Parathyroid adenoma (tissue), 2 donors: ENCODE measurements at regions not wholly inside any gene's neighbourhood (a gene's known extent, or its start where the extent isn't known, plus 50 kb on each side); places are given as distances from the start of the nearest gene placed in this dataset.

Experiments used
- H2AFZ ChIP-seq: fragments of 300-600 bp; sonication (generic); one replicate; pipeline ENCODE4 v1.7.0; 2017; ENCODE audit warnings: antibody characterized with exemption, mild to moderate bottlenecking
- H3K27ac ChIP-seq: fragments of 300-600 bp; sonication (generic); one replicate; pipeline ENCODE4 v1.7.0; 2017
- H3K27me3 ChIP-seq: fragments of 300-600 bp; sonication (generic); one replicate; pipeline ENCODE4 v1.7.0; 2017; ENCODE audit warnings: low read length; ENCODE audit not compliant: control insufficient read depth, insufficient read depth
- H3K36me3 ChIP-seq: fragments of 300-600 bp; sonication (generic); one replicate; pipeline ENCODE4 v1.7.0; 2017; ENCODE audit warnings: low read length; ENCODE audit not compliant: control insufficient read depth, insufficient read depth
- H3K4me1 ChIP-seq: fragments of 300-600 bp; sonication (generic); one replicate; pipeline ENCODE4 v1.7.0; 2017; ENCODE audit warnings: control low read depth
- H3K4me2 ChIP-seq: fragments of 300-600 bp; sonication (generic); one replicate; pipeline ENCODE4 v1.7.0; 2017; ENCODE audit warnings: low read length
- H3K4me3 ChIP-seq: fragments of 300-600 bp; sonication (generic); one replicate; pipeline ENCODE4 v1.7.0; 2017; ENCODE audit warnings: low read depth, low read length
- H3K79me2 ChIP-seq: fragments of 300-600 bp; sonication (generic); one replicate; pipeline ENCODE4 v1.7.0; 2017; ENCODE audit warnings: control low read depth
- H3K9ac ChIP-seq: fragments of 300-600 bp; sonication (generic); one replicate; pipeline ENCODE4 v1.7.0; 2017; ENCODE audit warnings: mild to moderate bottlenecking
- H3K9me3 ChIP-seq: fragments of 300-600 bp; sonication (generic); one replicate; pipeline ENCODE4 v1.7.0; 2017; ENCODE audit warnings: low read length; ENCODE audit not compliant: control insufficient read depth
- CTCF ChIP-seq: fragments of 300-600 bp; sonication (generic); IDR thresholded peaks from one replicate; pipeline ENCODE4 v1.7.0; 2017; ENCODE audit warnings: antibody characterized with exemption, mild to moderate bottlenecking
- donor health status: primary hyperparathyroidism.

- Histone ChIP-seq H3K27me3 (no peaks in the 10 kb centered on the region), H3K79me2 (no peaks in the 10 kb centered on the region), H3K27ac (no peak overlapping the region), H3K4me1 (no peaks in the 10 kb centered on the region), H2AFZ (no peak overlapping the region), H3K9ac (no peak overlapping the region), H3K9me3 (no peaks in the 10 kb centered on the region), H3K36me3 (no peaks in the 10 kb centered on the region), H3K4me3 (no peak overlapping the region), H3K4me2 (no peak overlapping the region)
- TF ChIP-seq CTCF = no peak
Observed at GRCh38 chr6:28711788-28712341, 186.2 kb downstream of the GPX5 start.

- Histone ChIP-seq H3K9me3 (no peaks in the 10 kb centered on the region), H3K9ac (no peak overlapping the region), H3K36me3 (no peaks in the 10 kb centered on the region), H3K4me3 (no peak overlapping the region), H3K79me2 (no peaks in the 10 kb centered on the region), H3K4me1 (no peaks in the 10 kb centered on the region), H3K27me3 (no peaks in the 10 kb centered on the region), H3K4me2 (no peak overlapping the region), H3K27ac (no peak overlapping the region), H2AFZ (no peak overlapping the region)
- TF ChIP-seq CTCF = no peak
Observed at GRCh38 chr6:28712982-28713381, 187.3 kb downstream of the GPX5 start.

- H3K27me3 ChIP-seq = no peaks in the 10 kb centered on the region
Observed at GRCh38 chr6:28719275-28719940, 193.7 kb downstream of the GPX5 start.

GRCh38 chr6:28720357-28721231 is 194.9 kb downstream of the GPX5 start:
- H3K4me1 ChIP-seq = no peaks in the 10 kb centered on the region
- no peaks in the 10 kb centered on the region for H3K9me3 ChIP-seq
- H3K27me3 ChIP-seq = no peaks in the 10 kb centered on the region
- H2AFZ ChIP-seq = no peak overlapping the region
- no peak overlapping the region for H3K4me3 ChIP-seq
- no peak overlapping the region for H3K4me2 ChIP-seq
- no peak for TF ChIP-seq CTCF
- H3K27ac ChIP-seq = no peak overlapping the region
- H3K79me2 ChIP-seq = no peaks in the 10 kb centered on the region
- H3K9ac ChIP-seq = no peak overlapping the region
- no peaks in the 10 kb centered on the region for H3K36me3 ChIP-seq

More at GRCh38 chr6:28719275-28719940, 193.7 kb downstream of the GPX5 start:
- Histone ChIP-seq H3K9me3 (no peaks in the 10 kb centered on the region), H3K4me2 (no peak overlapping the region), H3K79me2 (no peaks in the 10 kb centered on the region), H3K9ac (no peak overlapping the region), H3K4me3 (no peak overlapping the region), H3K4me1 (no peaks in the 10 kb centered on the region), H3K36me3 (no peaks in the 10 kb centered on the region), H3K27ac (no peak overlapping the region), H2AFZ (no peak overlapping the region)
- no peak for TF ChIP-seq CTCF
